Neural cell (in vitro differentiated cells): ENCODE measurements at regions not wholly inside any gene's neighbourhood (a gene's known extent, or its start where the extent isn't known, plus 50 kb on each side); places are given as distances from the start of the nearest gene placed in this dataset.
A peak's percentile ranks its signal among the peaks of the same experiment; 100 is the strongest.

Experiments used
- H2AFZ ChIP-seq: fragments of 200-600, 300-800 bp; sonication (generic), shearing (Covaris generic); 2 replicates; pipeline ENCODE4 v1.6.0; 2014; ENCODE audit warnings: low read depth, mild to moderate bottlenecking, antibody characterized with exemption, low read length, moderate library complexity
- H3F3A ChIP-seq: fragments of 200-600 bp; shearing (Covaris generic); 2 replicates; pipeline ENCODE4 v1.6.1; 2016; ENCODE audit warnings: mild to moderate bottlenecking, moderate library complexity, mixed read lengths, antibody characterized with exemption, low read length; ENCODE audit not compliant: insufficient read depth, poor library complexity, severe bottlenecking
- H3K27ac ChIP-seq: fragments of 200-600, 300-800 bp; sonication (generic), shearing (Covaris generic); 2 replicates; pipeline ENCODE4 v1.5.1; 2014; ENCODE audit warnings: mild to moderate bottlenecking, low read length, moderate library complexity
- H3K27me3 ChIP-seq: fragments of 300-800, 200-600 bp; sonication (generic), shearing (Covaris generic); 2 replicates; pipeline ENCODE4 v1.6.0; 2014; ENCODE audit warnings: mild to moderate bottlenecking, low read depth, low read length, moderate library complexity; ENCODE audit not compliant: insufficient read depth
- H3K36me3 ChIP-seq: fragments of 300-800, 200-600 bp; sonication (generic), shearing (Covaris generic); 2 replicates; pipeline ENCODE4 v1.5.1; 2014; ENCODE audit warnings: mild to moderate bottlenecking, antibody characterized with exemption, low read length, moderate library complexity; ENCODE audit not compliant: insufficient read depth
- H3K4me2 ChIP-seq: fragments of 300-800, 200-600 bp; sonication (generic), shearing (Covaris generic); 2 replicates; pipeline ENCODE4 v1.6.0; 2014; ENCODE audit warnings: mild to moderate bottlenecking, low read length
- H3K4me3 ChIP-seq: fragments of 300-800, 200-600 bp; sonication (generic), shearing (Covaris generic); 2 replicates; pipeline ENCODE4 v1.5.1; 2014; ENCODE audit warnings: mild to moderate bottlenecking, low read length, moderate library complexity
- H3K79me2 ChIP-seq: fragments of 200-600 bp; shearing (Covaris generic); replicated peaks from 2 replicates; pipeline ENCODE4 v1.6.0; 2014; ENCODE audit warnings: mild to moderate bottlenecking, low read length, moderate library complexity; ENCODE audit not compliant: insufficient read depth
- H3K9ac ChIP-seq: fragments of 300-800, 200-600 bp; sonication (generic), shearing (Covaris generic); 2 replicates; pipeline ENCODE4 v1.6.1; 2016; ENCODE audit warnings: mild to moderate bottlenecking, low read length, mixed read lengths
- H3K9me2 ChIP-seq: fragments of 200-600 bp; shearing (Covaris generic); 2 replicates; pipeline ENCODE4 v1.6.1; 2016; ENCODE audit warnings: mild to moderate bottlenecking, low read length, mixed read lengths; ENCODE audit not compliant: insufficient read depth
- H3K9me3 ChIP-seq: fragments of 200-600, 300-800 bp; sonication (generic), shearing (Covaris generic); 2 replicates; pipeline ENCODE4 v1.6.1; 2016; ENCODE audit warnings: mild to moderate bottlenecking, mixed run types, low read length, moderate library complexity, mixed read lengths
- H4K20me1 ChIP-seq: fragments of 200-600 bp; shearing (Covaris generic); 2 replicates; pipeline ENCODE4 v1.6.1; 2016; ENCODE audit warnings: mild to moderate bottlenecking, mixed run types; ENCODE audit not compliant: insufficient read depth
- CTCF ChIP-seq: fragments of 450-650 bp; IDR thresholded peaks from 2 replicates; pipeline ENCODE4 v1.5.1; 2014; ENCODE audit warnings: antibody characterized with exemption, mild to moderate bottlenecking, moderate library complexity; ENCODE audit not compliant: poor library complexity, severe bottlenecking
- EP300 ChIP-seq: fragments of 450-650 bp; conservative IDR thresholded peaks from 2 replicates; pipeline ENCODE4 v1.6.1; 2014; ENCODE audit warnings: antibody characterized with exemption, mild to moderate bottlenecking, moderate library complexity; ENCODE audit not compliant: poor library complexity, severe bottlenecking
- EZH2 ChIP-seq: fragments of 200-600, 300-800 bp; shearing (Covaris generic), sonication (generic); IDR thresholded peaks from 2 replicates; pipeline ENCODE4 v1.6.1; 2014; ENCODE audit warnings: antibody characterized with exemption, low read length, borderline replicate concordance, mild to moderate bottlenecking; ENCODE audit not compliant: insufficient read depth, poor library complexity, severe bottlenecking
- MXI1 ChIP-seq: fragments of 450-650 bp; conservative IDR thresholded peaks from 2 replicates; pipeline ENCODE4 v1.6.1; 2014; ENCODE audit warnings: antibody characterized with exemption, mild to moderate bottlenecking; ENCODE audit not compliant: poor library complexity, severe bottlenecking
- POLR2AphosphoS5 ChIP-seq: IDR thresholded peaks from 2 replicates; pipeline ENCODE4 v1.6.1; 2012
- RAD21 ChIP-seq: fragments of 450-650 bp; conservative IDR thresholded peaks from 2 replicates; pipeline ENCODE4 v1.6.1; 2014; ENCODE audit warnings: antibody characterized with exemption, mild to moderate bottlenecking, moderate library complexity
- REST ChIP-seq: IDR thresholded peaks from 2 replicates; pipeline ENCODE4 v1.6.1; 2012; ENCODE audit warnings: borderline replicate concordance
- SMC3 ChIP-seq: fragments of 450-650 bp; conservative IDR thresholded peaks from 2 replicates; pipeline ENCODE4 v1.6.1; 2014; ENCODE audit warnings: antibody characterized with exemption, mild to moderate bottlenecking, moderate library complexity; ENCODE audit not compliant: poor library complexity
- TAF1 ChIP-seq: IDR thresholded peaks from 2 replicates; pipeline ENCODE4 v1.6.1; 2012; ENCODE audit warnings: low read depth

GRCh38 chr18:30862900-30863299 lies 179.6 kb downstream of the DSC3 start:
- H3F3A ChIP-seq = no peaks in the 10 kb centered on the region
- no peak for TF ChIP-seq EP300
- no peak for TF ChIP-seq EZH2
- no peak for TF ChIP-seq REST
- no peak for TF ChIP-seq SMC3
- TF ChIP-seq POLR2AphosphoS5 = no peak
- TF ChIP-seq MXI1 = no peak
- TF ChIP-seq RAD21 = no peak
- TF ChIP-seq CTCF = no peak
- no peak for TF ChIP-seq TAF1
- no peak overlapping the region for H2AFZ ChIP-seq

GRCh38 chr18:30860741-30861140 lies 181.8 kb downstream of the DSC3 start:
- Histone ChIP-seq H3K79me2 (no peaks in the 10 kb centered on the region), H2AFZ (no peak overlapping the region), H3K9ac (no peak overlapping the region), H4K20me1 (no peaks in the 10 kb centered on the region), H3K36me3 (no peaks in the 10 kb centered on the region), H3F3A (no peaks in the 10 kb centered on the region), H3K9me3 (no peaks in the 10 kb centered on the region), H3K4me3 (no peak overlapping the region), H3K27ac (peak overlapping the region; percentile 73), H3K9me2 (no peaks in the 10 kb centered on the region), H3K27me3 (no peaks in the 10 kb centered on the region), H3K4me2 (no peak overlapping the region)
- TF ChIP-seq EP300 (peak; percentile 41), REST (peak; percentile 94), EZH2 (no peak), SMC3 (no peak), MXI1 (no peak), TAF1 (no peak), POLR2AphosphoS5 (peak; percentile 63), CTCF (no peak), RAD21 (no peak)

More at GRCh38 chr18:30862900-30863299, 179.6 kb downstream of the DSC3 start:
- H3K36me3 ChIP-seq = no peaks in the 10 kb centered on the region
- H3K4me2 ChIP-seq = no peak overlapping the region
- H4K20me1 ChIP-seq = no peaks in the 10 kb centered on the region
- no peaks in the 10 kb centered on the region for H3K9me2 ChIP-seq
- H3K79me2 ChIP-seq = no peaks in the 10 kb centered on the region
- H3K27me3 ChIP-seq = no peaks in the 10 kb centered on the region
- H3K27ac ChIP-seq = no peak overlapping the region
- H3K9me3 ChIP-seq = no peaks in the 10 kb centered on the region
- no peak overlapping the region for H3K4me3 ChIP-seq
- H3K9ac ChIP-seq = no peak overlapping the region
